ENCODE measurements at regions not wholly inside any gene's neighbourhood (a gene's known extent, or its start where the extent isn't known, plus 50 kb on each side); places are given as distances from the start of the nearest gene placed in this dataset.

DNA sequence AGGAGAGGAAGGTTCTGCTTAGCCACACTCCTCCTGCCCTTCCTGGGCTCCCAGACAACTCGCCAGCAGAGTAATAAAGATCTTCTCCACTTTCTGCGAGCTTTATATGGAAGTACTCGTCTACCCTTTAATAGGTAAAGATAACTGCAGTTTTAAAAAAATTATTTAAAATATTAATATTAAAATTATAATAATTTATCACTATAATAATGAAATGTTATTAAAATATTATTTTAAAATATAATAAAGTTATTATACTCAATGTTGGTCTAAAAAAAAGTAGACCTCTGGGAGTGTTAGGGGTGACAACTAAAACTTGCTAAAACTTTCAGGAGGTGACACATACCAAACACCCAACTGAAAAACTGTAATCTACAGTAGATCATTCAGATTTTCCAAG, 81.5 kb downstream of the RBM43 start:
- Histone ChIP-seq H3K9me3 (ENCODE audit: control insufficient read depth in 2 of 2, insufficient read depth in 1 of 2, low read length in 1 of 2) (no peaks in the 10 kb centered on the region), H3K27ac (ENCODE audit: low read depth in 1 of 2, low read length in 1 of 2) (no peak overlapping the region), H3K36me3 (ENCODE audit: control insufficient read depth in 2 of 2, insufficient read depth in 2 of 2, low read length in 1 of 2) (no peaks in the 10 kb centered on the region), H3K4me1 (ENCODE audit: control insufficient read depth in 2 of 2, insufficient read depth in 2 of 2, low read length in 2 of 2) (no peaks in the 10 kb centered on the region), H3K27me3 (ENCODE audit: control insufficient read depth in 2 of 2, insufficient read depth in 1 of 2, low read length in 1 of 2) (no peaks in the 10 kb centered on the region), H3K4me3 (ENCODE audit: low read length in 2 of 2) (no peak overlapping the region)
- DNase-seq (ENCODE audit: low read depth in 6 of 9, low spot score in 9 of 9): no peak
- 96% methylated on average over 3 of the region's 3 CpGs for WGBS

DNA sequence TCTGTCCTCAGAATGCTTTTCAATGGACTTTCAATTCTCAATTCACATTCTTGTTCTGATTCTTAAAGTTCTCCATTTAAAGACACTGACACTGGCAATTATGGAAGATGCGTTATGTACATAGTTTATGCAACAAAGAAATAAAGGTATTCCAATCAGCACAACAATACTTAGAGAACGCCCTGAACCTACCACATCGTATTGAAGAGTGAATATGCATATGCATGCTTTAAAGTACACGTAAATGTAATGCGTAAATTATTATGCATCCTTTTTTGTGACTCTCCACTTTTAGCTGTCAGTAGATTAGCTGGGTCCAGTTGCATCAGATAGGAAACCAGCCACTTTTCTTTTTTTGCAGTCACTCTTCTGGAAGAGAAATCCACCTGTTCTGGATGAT, 83.5 kb downstream of the RBM43 start:
- no peaks in the 10 kb centered on the region for H3K9me3 ChIP-seq (ENCODE audit: control insufficient read depth in 2 of 2, insufficient read depth in 1 of 2, low read length in 1 of 2)
- H3K27me3 ChIP-seq (ENCODE audit: control insufficient read depth in 2 of 2, insufficient read depth in 1 of 2, low read length in 1 of 2): no peaks in the 10 kb centered on the region
- no peaks in the 10 kb centered on the region for H3K36me3 ChIP-seq (ENCODE audit: control insufficient read depth in 2 of 2, insufficient read depth in 2 of 2, low read length in 1 of 2)
- no peak overlapping the region for H3K27ac ChIP-seq (ENCODE audit: low read depth in 1 of 2, low read length in 1 of 2)
- H3K4me3 ChIP-seq (ENCODE audit: low read length in 2 of 2): no peak overlapping the region
- no peak for DNase-seq (ENCODE audit: low read depth in 6 of 9, low spot score in 9 of 9)
- no peaks in the 10 kb centered on the region for H3K4me1 ChIP-seq (ENCODE audit: control insufficient read depth in 2 of 2, insufficient read depth in 2 of 2, low read length in 2 of 2)
- 90% methylated on average over 5 of the region's 5 CpGs for WGBS

DNA sequence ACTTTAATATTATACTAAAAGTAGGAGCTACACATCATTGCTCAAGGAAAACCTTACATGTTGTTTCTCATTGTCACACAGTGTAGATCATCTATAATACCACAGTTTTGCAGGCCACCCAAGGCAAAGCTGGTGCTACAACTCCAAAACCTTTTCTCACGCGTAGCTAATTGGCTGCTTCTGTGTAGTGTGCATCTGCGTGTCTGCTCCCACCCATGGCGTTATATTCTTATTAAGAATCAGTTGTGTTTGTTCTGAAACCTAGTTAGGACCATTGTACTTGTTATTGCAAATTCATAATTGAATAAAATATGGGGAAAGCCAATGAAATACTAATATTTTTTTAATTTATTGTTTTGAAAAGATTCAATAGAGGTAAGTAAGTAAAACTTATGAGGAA, 83.9 kb downstream of the RBM43 start:
- H3K36me3 ChIP-seq (ENCODE audit: control insufficient read depth in 2 of 2, insufficient read depth in 2 of 2, low read length in 1 of 2): no peaks in the 10 kb centered on the region

GRCh38 chr2:151176661-151177060, 85.0 kb downstream of the RBM43 start:
- no peak for DNase-seq (ENCODE audit: low read depth in 6 of 9, low spot score in 9 of 9)
- H3K27ac ChIP-seq (ENCODE audit: low read depth in 1 of 2, low read length in 1 of 2): no peak overlapping the region
- no peaks in the 10 kb centered on the region for H3K36me3 ChIP-seq (ENCODE audit: control insufficient read depth in 2 of 2, insufficient read depth in 2 of 2, low read length in 1 of 2)
- no peaks in the 10 kb centered on the region for H3K4me1 ChIP-seq (ENCODE audit: control insufficient read depth in 2 of 2, insufficient read depth in 2 of 2, low read length in 2 of 2)
- WGBS: 94% methylated on average over 3 of the region's 3 CpGs
- no peaks in the 10 kb centered on the region for H3K27me3 ChIP-seq (ENCODE audit: control insufficient read depth in 2 of 2, insufficient read depth in 1 of 2, low read length in 1 of 2)
- no peak overlapping the region for H3K4me3 ChIP-seq (ENCODE audit: low read length in 2 of 2)
- no peaks in the 10 kb centered on the region for H3K9me3 ChIP-seq (ENCODE audit: control insufficient read depth in 2 of 2, insufficient read depth in 1 of 2, low read length in 1 of 2)

More for the DNA sequence above, 83.9 kb downstream of the RBM43 start:
- no peak overlapping the region for H3K27ac ChIP-seq (ENCODE audit: low read depth in 1 of 2, low read length in 1 of 2)
- H3K27me3 ChIP-seq (ENCODE audit: control insufficient read depth in 2 of 2, insufficient read depth in 1 of 2, low read length in 1 of 2): no peaks in the 10 kb centered on the region
- no peak for DNase-seq (ENCODE audit: low read depth in 6 of 9, low spot score in 9 of 9)
- 98% methylated on average over 4 of the region's 4 CpGs for WGBS
- H3K9me3 ChIP-seq (ENCODE audit: control insufficient read depth in 2 of 2, insufficient read depth in 1 of 2, low read length in 1 of 2): no peaks in the 10 kb centered on the region
- no peak overlapping the region for H3K4me3 ChIP-seq (ENCODE audit: low read length in 2 of 2)
- no peaks in the 10 kb centered on the region for H3K4me1 ChIP-seq (ENCODE audit: control insufficient read depth in 2 of 2, insufficient read depth in 2 of 2, low read length in 2 of 2)

DNA sequence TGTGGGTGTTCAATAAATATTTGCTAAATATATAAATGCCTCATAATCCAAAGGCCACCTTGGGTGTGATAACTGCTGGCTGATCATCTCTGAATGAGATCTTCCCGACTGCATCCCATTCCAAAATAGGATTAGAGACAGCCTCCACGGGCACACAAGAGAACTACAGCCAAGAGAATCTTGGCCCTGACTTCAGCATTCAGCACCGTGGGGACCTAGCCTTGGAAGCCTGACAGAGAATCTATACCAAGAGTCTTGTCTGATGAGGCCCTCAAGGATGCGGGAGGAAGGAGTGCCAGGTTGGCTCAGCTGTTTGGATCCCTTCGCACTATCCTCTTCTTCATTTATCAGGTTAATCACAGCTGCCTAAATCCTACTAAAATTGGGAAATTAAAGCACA, 85.8 kb downstream of the RBM43 start:
- H3K27me3 ChIP-seq (ENCODE audit: control insufficient read depth in 2 of 2, insufficient read depth in 1 of 2, low read length in 1 of 2): no peaks in the 10 kb centered on the region
- H3K4me3 ChIP-seq (ENCODE audit: low read length in 2 of 2): no peak overlapping the region
- 87% methylated on average over 5 of the region's 5 CpGs for WGBS
- DNase-seq (ENCODE audit: low read depth in 6 of 9, low spot score in 9 of 9): no peak
- no peaks in the 10 kb centered on the region for H3K4me1 ChIP-seq (ENCODE audit: control insufficient read depth in 2 of 2, insufficient read depth in 2 of 2, low read length in 2 of 2)
- no peak overlapping the region for H3K27ac ChIP-seq (ENCODE audit: low read depth in 1 of 2, low read length in 1 of 2)
- no peaks in the 10 kb centered on the region for H3K36me3 ChIP-seq (ENCODE audit: control insufficient read depth in 2 of 2, insufficient read depth in 2 of 2, low read length in 1 of 2)
- no peaks in the 10 kb centered on the region for H3K9me3 ChIP-seq (ENCODE audit: control insufficient read depth in 2 of 2, insufficient read depth in 1 of 2, low read length in 1 of 2)

DNA sequence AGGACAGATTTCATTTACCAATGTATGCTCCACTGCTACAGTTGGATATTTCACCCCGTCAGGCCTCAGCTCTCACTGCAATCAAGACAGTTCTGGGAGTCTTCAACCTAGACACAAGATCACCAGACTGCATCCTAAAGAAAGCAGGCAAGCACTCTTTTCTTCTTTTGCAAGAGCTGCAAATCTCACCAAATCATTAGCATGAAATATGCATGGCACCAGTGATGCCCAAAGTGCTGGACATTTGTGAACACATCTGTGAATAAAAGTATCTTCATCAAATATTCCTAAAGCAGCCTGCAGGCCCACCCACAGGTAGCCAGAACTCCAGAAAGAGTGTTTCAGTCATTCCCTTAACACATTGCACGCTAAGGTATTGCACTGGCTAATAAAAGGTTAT, 87.5 kb downstream of the RBM43 start:
- DNase-seq (ENCODE audit: low read depth in 6 of 9, low spot score in 9 of 9): no peak
- Histone ChIP-seq H3K36me3 (ENCODE audit: control insufficient read depth in 2 of 2, insufficient read depth in 2 of 2, low read length in 1 of 2) (no peaks in the 10 kb centered on the region), H3K27me3 (ENCODE audit: control insufficient read depth in 2 of 2, insufficient read depth in 1 of 2, low read length in 1 of 2) (no peaks in the 10 kb centered on the region), H3K4me1 (ENCODE audit: control insufficient read depth in 2 of 2, insufficient read depth in 2 of 2, low read length in 2 of 2) (no peaks in the 10 kb centered on the region), H3K4me3 (ENCODE audit: low read length in 2 of 2) (no peak overlapping the region), H3K9me3 (ENCODE audit: control insufficient read depth in 2 of 2, insufficient read depth in 1 of 2, low read length in 1 of 2) (no peaks in the 10 kb centered on the region), H3K27ac (ENCODE audit: low read depth in 1 of 2, low read length in 1 of 2) (no peak overlapping the region)
- whole genome bisulfite sequencing: 95% methylated on average over 2 of the region's 2 CpGs

GRCh38 chr2:151171186-151171585, 90.5 kb downstream of the RBM43 start:
- Histone ChIP-seq H3K9me3 (ENCODE audit: control insufficient read depth in 2 of 2, insufficient read depth in 1 of 2, low read length in 1 of 2) (no peaks in the 10 kb centered on the region), H3K27me3 (ENCODE audit: control insufficient read depth in 2 of 2, insufficient read depth in 1 of 2, low read length in 1 of 2) (no peaks in the 10 kb centered on the region), H3K4me1 (ENCODE audit: control insufficient read depth in 2 of 2, insufficient read depth in 2 of 2, low read length in 2 of 2) (no peaks in the 10 kb centered on the region), H3K27ac (ENCODE audit: low read depth in 1 of 2, low read length in 1 of 2) (no peak overlapping the region), H3K36me3 (ENCODE audit: control insufficient read depth in 2 of 2, insufficient read depth in 2 of 2, low read length in 1 of 2) (no peaks in the 10 kb centered on the region), H3K4me3 (ENCODE audit: low read length in 2 of 2) (no peak overlapping the region)
- no peak for DNase-seq (ENCODE audit: low read depth in 6 of 9, low spot score in 9 of 9)
- WGBS: 99% methylated on average over 2 of the region's 2 CpGs

- H3K4me3 ChIP-seq (ENCODE audit: low read length in 2 of 2): no peak overlapping the region
- WGBS: 86% methylated on average over 5 of the region's 5 CpGs
- no peaks in the 10 kb centered on the region for H3K4me1 ChIP-seq (ENCODE audit: control insufficient read depth in 2 of 2, insufficient read depth in 2 of 2, low read length in 2 of 2)
- H3K9me3 ChIP-seq (ENCODE audit: control insufficient read depth in 2 of 2, insufficient read depth in 1 of 2, low read length in 1 of 2): no peaks in the 10 kb centered on the region
- no peak overlapping the region for H3K27ac ChIP-seq (ENCODE audit: low read depth in 1 of 2, low read length in 1 of 2)
- no peaks in the 10 kb centered on the region for H3K27me3 ChIP-seq (ENCODE audit: control insufficient read depth in 2 of 2, insufficient read depth in 1 of 2, low read length in 1 of 2)
- no peak for DNase-seq (ENCODE audit: low read depth in 6 of 9, low spot score in 9 of 9)
- H3K36me3 ChIP-seq (ENCODE audit: control insufficient read depth in 2 of 2, insufficient read depth in 2 of 2, low read length in 1 of 2): no peaks in the 10 kb centered on the region
Observed at GRCh38 chr2:151166410-151166809, 95.3 kb downstream of the RBM43 start.

GRCh38 chr2:151165105-151165684, 96.5 kb downstream of the RBM43 start:
- whole genome bisulfite sequencing: 87% methylated on average over 5 of the region's 5 CpGs
- H3K9me3 ChIP-seq (ENCODE audit: control insufficient read depth in 2 of 2, insufficient read depth in 1 of 2, low read length in 1 of 2): no peaks in the 10 kb centered on the region
- H3K4me3 ChIP-seq (ENCODE audit: low read length in 2 of 2): no peak overlapping the region
- H3K4me1 ChIP-seq (ENCODE audit: control insufficient read depth in 2 of 2, insufficient read depth in 2 of 2, low read length in 2 of 2): no peaks in the 10 kb centered on the region
- no peaks in the 10 kb centered on the region for H3K36me3 ChIP-seq (ENCODE audit: control insufficient read depth in 2 of 2, insufficient read depth in 2 of 2, low read length in 1 of 2)
- H3K27ac ChIP-seq (ENCODE audit: low read depth in 1 of 2, low read length in 1 of 2): no peak overlapping the region
- DNase-seq (ENCODE audit: low read depth in 6 of 9, low spot score in 9 of 9): no peak
- H3K27me3 ChIP-seq (ENCODE audit: control insufficient read depth in 2 of 2, insufficient read depth in 1 of 2, low read length in 1 of 2): no peaks in the 10 kb centered on the region

Data from thymus (tissue), 11 donors.